DMS114 treated with DMSO at 0.1 percent for 48 hours (cell line): ENCODE measurements at regions not wholly inside any gene's neighbourhood (a gene's known extent, or its start where the extent isn't known, plus 50 kb on each side); places are given as distances from the start of the nearest gene placed in this dataset.
"Not testable (repeated sequence)": the region's sequence is repeated elsewhere in the genome, so short reads cannot be mapped to it uniquely, and the experiment has no call there.

Experiments used
- DNase-seq: peaks from one replicate; lab custom pipeline; 2025; ENCODE audit not compliant: unreplicated experiment; lab: John Stamatoyannopoulos, UW

GRCh38 chr1:5734996-5735395 is 257.2 kb downstream of the NPHP4 start:
- DNase-seq: no peak

DNA sequence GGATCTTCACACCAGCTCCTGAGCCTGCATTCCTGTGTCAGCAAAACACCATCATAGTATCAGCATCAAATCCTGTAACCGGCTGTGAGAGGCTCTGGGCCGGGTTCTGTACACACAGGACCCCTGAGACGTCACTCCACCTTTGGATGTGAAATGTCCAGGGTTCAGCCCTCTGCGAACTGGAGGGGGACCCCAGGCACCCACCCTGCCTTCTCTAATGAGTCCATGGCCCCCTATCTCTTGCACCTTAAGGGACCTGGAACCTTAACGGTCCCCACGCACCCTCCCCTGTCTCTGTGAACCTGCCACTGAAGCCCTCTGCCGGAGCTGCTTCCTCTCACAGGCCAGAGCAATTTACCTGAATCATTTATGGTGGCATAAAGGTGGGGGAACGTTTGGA is 257.8 kb downstream of the NPHP4 start:
- DNase-seq: no peak

- DNase-seq: no peak
These were observed 258.6 kb downstream of the NPHP4 start for GRCh38 chr1:5733596-5733995.

DNA sequence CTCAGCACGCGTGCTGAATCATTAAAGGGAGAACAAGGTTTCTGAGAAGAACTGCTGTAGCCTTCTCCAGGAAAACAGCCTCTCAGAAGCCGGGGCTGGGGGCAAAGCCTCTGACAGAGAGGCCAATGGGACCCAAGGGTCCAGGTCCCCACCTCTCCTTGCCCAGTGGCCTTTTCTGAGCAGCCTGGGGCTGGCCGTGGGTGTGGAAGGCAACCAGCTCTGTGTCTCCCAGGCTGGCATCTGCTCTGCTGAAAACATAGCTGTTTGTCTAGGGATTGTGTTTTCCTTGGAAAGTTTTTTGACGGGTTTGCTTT is 261.2 kb downstream of the NPHP4 start:
- DNase-seq: no peak

GRCh38 chr1:5730272-5731109 is 261.7 kb downstream of the NPHP4 start:
- no peak for DNase-seq

- no peak for DNase-seq
These were observed 262.5 kb downstream of the NPHP4 start for GRCh38 chr1:5729636-5730145.

DNA sequence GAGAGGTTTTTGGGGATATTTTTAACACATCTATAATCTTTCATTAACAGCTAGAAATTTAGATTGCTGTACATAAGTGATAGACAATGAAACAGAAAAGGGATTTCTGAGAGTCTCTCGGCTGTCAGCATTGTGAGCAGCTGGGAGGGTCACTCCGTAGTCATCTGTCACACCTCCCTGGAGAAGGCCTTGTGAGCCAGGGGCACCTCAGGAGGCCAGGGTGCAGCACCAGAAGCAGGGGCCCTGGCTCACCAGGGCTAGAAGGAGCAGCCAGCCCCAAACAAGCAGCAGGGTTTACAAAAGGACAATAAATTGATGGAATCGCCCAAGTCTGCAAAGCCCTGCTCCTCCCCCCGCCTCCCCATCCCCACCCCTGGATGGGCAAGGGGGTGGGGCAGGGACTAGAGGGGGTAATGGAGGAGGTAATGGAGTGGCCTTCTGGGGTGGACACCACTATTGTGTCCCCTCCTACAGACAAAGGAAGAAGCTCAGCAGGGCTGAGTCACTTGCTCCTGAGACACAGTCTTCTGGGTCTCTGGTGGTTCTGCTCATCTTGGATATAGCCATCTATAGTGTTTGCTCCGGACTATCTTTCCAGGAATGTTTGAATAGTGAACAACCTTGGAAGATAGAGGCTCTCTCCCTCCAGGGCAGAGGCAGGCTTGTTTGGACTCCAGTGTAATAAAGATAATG is 263.4 kb downstream of the NPHP4 start:
- DNase-seq: no peak

GRCh38 chr1:5727871-5728643 is 264.2 kb downstream of the NPHP4 start:
- no peak for DNase-seq

- no peak for DNase-seq
These were observed 265.0 kb downstream of the NPHP4 start for GRCh38 chr1:5727191-5727590.

DNA sequence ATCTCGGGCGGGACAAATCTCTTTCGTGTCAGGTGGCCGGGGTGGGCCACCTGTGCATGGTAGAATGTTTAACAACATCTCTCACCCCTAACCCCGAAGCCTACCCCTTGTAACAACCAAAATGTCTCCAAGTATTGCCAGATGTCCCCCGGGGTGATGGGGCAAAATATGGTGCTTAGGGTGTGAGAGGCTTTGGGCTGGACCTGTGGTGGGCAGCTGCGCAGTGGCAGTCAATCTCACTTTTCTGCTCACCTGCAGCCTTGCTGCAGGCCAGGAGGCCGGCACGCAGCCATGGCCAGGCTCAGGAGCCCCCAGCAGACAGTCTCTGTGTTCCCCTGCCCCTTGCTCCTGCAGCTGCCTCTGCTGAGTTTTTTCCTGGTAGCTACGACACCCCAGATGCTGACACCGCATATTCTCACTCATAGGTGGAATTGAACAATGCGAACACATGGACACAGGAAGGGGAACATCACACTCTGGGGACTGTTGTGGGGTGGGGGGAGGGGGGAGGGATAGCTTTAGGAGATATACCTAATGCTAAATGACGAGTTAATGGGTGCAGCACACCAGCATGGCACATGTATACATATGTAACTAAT is 265.5 kb downstream of the NPHP4 start:
- not testable (repeated sequence) for DNase-seq

DNA sequence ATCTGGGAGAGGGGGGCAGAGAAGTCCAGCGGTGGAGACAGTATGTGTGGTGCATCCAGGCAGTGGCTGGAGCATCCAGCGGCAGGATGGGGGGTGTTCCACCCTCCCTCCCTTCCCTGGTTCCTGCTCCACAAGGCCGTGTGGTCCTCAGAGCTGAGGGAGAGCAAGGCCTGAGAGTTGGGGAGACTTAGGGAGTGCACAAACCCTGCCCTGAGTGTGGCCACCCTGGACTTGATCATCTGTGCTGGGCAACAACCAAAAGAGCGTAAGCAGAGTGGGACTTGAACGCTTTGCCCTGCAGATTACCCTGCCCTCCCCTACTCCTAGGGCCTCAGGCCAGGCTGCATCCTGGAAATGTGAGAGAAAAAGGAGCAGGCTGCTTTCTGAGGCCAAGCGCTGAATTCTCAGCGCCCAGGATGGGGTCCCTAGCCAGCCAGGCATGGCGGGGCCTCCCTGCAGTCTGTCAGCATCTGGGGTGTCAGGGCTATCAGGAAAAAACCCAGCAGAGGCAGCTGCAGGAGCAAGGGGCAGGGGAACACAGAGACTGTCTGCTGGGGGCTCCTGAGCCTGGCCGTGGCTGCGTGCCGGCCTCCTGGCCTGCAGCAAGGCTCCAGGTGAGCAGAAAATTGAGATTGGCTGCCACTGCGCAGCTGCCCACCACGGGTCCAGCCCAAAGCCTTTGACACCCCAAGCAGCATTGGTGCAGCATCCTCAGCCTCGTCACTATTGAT is 266.2 kb downstream of the NPHP4 start:
- DNase-seq: no peak

DNA sequence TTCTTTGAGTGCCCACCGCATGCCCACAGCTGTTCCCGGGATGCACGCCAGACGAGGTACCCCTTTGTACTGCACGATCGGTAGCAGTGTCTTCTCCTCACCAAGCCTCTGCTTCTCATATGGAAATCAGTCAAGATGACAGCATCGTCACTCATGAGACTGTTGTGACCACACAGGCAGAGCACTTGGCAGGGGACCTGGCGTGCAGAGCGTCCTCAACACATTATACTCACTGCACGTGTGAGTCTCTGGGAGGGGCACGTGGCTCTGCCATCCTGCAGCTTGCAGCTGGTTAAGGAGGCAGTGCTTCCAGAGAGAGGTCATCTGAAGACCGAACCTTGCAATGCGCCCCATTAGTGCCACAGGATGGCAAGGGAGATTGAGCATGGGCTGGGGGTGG is 266.8 kb downstream of the NPHP4 start:
- no peak for DNase-seq

GRCh38 chr1:5724847-5725246 is 267.4 kb downstream of the NPHP4 start:
- DNase-seq: no peak

DNA sequence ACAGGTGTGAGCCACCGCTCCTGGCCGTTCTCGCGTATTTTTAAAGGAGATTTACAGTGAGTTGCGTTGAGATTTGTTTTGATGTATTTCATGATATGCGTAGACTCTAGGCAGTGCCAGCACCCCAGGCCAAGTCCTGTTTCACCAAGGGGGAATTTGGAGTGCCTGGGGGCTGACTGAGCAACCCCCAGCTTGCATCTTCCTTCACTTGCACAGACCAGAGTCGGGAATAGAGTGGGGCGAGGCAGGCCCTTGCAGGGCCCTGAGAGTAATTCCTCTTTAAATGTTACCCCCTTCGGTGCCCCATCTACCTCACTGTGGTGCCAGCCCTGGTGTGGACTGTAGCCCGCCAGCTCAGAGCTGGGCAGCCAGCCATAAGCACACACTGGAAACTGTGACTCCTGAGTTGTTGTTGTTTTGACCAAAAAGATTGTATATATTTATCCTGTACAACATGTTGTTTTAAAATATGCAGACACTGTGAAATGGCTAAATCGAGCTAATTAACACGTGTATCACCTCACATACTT is 269.5 kb downstream of the NPHP4 start:
- DNase-seq: no peak

- no peak for DNase-seq
These were observed 270.5 kb downstream of the NPHP4 start for GRCh38 chr1:5721634-5722215.

- no peak for DNase-seq
These were observed 271.3 kb downstream of the NPHP4 start for GRCh38 chr1:5720936-5721335.

DNA sequence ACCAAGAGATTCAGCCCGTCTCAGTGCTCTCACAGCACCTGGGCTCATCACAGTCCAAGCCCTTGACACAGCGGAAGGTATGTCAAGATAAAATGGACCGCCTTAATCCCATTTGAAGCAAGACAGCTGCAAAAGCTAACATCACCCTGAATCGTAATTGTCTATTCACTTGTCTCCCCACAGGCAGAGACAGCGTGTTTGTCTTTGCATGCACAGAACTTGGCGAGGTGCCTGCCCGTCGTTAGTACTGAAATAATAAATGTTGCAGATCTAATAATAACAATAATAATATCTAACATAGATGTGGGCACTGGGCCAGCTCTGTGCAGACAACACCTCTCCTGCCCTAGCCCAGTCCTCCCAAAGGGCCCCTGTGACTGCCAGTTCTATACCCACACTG is 271.7 kb downstream of the NPHP4 start:
- DNase-seq: no peak

GRCh38 chr1:5720045-5720444 is 272.2 kb downstream of the NPHP4 start:
- no peak for DNase-seq

DNA sequence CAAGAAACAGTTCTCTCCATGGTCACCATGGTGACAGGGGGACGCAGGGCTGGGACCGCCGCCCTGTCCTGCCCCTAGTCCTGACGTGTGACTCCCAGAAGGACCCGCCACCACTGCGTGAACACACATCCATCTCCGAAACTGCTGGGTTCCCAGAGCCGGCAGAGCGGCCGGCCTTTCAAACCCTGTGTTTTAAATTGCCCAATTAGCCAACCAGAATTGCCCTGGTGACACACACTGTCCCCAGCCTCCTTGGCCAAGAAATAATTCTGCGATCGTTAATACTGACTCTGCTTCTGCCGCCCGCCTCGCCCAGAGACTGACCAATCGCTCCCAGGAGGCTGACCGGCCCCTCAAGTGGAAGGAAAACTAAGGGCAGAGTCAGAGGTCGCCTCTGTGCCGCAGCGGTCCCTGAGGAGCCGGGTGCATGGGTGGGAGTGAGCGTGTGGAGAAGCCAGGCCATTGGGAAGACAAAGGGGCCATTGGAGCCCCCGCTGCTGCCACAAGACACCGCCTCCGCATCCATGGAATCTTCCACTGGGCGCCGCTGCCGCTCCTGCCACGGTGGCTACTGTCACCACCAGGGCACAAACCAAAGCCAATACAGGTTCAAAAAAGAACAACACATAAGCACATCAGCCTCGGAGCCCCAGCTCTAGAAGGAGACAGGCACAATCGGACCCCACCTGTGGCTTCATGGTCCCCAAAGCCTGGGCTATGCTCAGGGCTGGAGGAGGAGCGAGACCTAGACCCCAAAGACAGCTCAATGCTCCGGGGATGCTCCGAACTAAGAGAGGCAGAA is 273.2 kb downstream of the NPHP4 start:
- DNase-seq: no peak
